ENCODE measurements at regions not wholly inside any gene's neighbourhood (a gene's known extent, or its start where the extent isn't known, plus 50 kb on each side); places are given as distances from the start of the nearest gene placed in this dataset.

DNA sequence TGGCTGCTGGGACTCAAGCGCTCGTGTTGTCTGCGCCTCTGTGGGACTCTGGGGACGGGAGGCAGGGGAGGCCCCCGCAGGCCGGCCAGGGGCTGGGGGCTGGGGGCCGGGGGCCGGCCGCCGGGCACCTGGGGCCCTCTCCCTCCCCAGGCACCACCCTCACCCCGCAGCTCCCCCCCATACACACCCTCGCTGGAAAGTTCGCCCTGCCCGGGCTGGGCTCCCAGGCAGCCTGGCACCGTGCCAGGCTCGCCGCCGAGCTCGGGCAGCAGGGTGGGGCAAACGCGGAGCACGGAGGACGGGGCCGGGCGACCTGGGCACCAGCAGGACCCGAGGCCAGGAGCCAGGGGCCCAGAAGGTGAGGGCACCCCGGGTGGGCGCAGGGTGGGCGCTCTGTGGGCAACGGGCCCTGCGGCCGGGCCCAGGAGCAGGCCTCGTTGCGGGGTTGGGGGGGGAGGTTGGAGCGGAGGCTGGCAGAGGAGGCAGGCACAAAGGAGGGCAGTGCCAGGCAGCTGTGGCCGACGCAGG, 76.7 kb upstream of the WNT7B start:
- Histone ChIP-seq H2BK12ac (ENCODE audit: low read length) (no peak overlapping the region), H3K4me3 (ENCODE audit: low read length in 2 of 2) (no peak overlapping the region), H2BK15ac (ENCODE audit: low read length) (no peak overlapping the region), H3K14ac (ENCODE audit: low read length) (peak overlapping the region; percentile 31), H3K79me1 (ENCODE audit: low read depth, low read length) (no peaks in the 10 kb centered on the region), H2BK5ac (ENCODE audit: low read length) (no peak overlapping the region), H3K23ac (ENCODE audit: low read depth, low read length, poor library complexity) (no peak overlapping the region), H3K4me1 (ENCODE audit: control insufficient read depth in 2 of 2, insufficient read depth in 1 of 2, low read depth in 1 of 2, low read length in 2 of 2) (no peaks in the 10 kb centered on the region), H3K27ac (replicated peaks; ENCODE audit: low read length) (no peak overlapping the region), H4K8ac (ENCODE audit: low read depth, low read length) (peak overlapping the region; percentile 72), H2BK120ac (ENCODE audit: low read depth, low read length) (no peak overlapping the region), H3K36me3 (replicated peaks in 1 of 2; ENCODE audit: control insufficient read depth in 2 of 2, insufficient read depth in 2 of 2, low read length in 2 of 2) (no peaks in the 10 kb centered on the region), H4K91ac (ENCODE audit: low read depth, low read length, poor library complexity) (no peak overlapping the region), H3K4me2 (ENCODE audit: insufficient read depth, low read length, poor library complexity, severe bottlenecking) (no peak overlapping the region), H2AK5ac (ENCODE audit: low read depth, low read length) (no peak overlapping the region), H3K27me3 (ENCODE audit: control insufficient read depth in 3 of 3, insufficient read depth in 3 of 3, low read depth in 1 of 3, low read length in 3 of 3) (peaks cover 17 to 94% (median 88%) of the 10 kb centered on the region in 3 experiments), H2AFZ (ENCODE audit: low read length) (no peak overlapping the region), H3K4ac (ENCODE audit: low read length) (no peak overlapping the region), H3K9ac (ENCODE audit: low read depth, low read length, poor library complexity) (no peak overlapping the region), H3K9me3 (replicated peaks in 1 of 2; ENCODE audit: control insufficient read depth in 2 of 2, insufficient read depth in 1 of 2, low read depth in 1 of 2, low read length in 2 of 2) (no peaks in the 10 kb centered on the region), H3K18ac (ENCODE audit: low read length) (no peak overlapping the region)
- no peak for DNase-seq (ENCODE audit: low spot score)
- no CpG with 5 or more reads among the region's 37 CpGs for WGBS, 2 donors (ENCODE audit: extremely low coverage in 2 of 2, insufficient read length in 2 of 2, insufficient replicate concordance in 1 of 2)

DNA sequence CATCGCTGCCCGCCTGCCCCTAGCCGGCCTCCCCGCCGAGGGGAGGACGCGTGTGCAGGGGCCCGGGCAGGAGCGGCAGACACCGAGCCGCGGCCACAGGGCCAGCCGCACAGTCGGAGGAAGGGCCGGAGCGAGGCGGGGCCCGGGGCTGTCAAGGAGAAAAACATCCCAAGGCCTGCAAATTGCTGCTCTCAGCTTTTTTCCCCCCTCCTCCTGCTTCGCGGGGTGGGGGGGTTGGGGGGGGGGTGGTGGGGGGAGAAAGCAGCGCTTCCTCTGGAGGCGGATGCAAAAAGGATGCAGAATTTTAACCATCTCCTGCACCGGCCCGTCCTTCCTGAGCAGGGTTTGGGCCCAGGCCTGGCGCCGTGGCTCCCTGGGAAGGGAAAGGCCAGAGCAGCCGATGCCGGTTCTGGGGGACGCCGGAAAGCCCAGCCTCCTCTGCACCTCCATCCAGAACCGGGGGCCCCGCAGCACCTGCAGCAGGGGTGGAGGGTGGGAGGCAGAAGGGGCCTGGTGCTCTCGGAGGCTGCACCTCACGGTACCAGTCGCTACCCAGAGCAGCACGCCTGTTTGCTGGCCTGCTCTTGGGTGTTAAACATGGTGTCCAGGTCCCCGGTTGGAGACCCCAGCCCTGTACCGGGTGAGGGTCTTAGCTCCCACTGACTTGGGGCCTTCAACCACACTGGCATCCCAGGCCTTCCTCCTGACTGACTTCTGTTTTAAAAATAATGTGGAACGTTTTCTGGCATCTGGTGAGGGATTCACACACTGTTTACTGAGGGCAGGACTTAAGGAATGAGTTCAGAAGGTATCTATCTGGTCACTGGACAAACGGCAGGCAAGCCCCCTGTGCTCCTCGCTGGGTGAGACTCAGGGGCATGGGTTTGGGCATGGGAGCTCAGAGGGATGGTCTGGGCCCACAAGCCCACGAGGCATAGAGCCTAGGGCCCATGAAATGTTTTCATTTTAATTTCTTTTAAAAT, 77.4 kb upstream of the WNT7B start:
- Histone ChIP-seq H3K27me3 (ENCODE audit: control insufficient read depth in 3 of 3, insufficient read depth in 3 of 3, low read depth in 1 of 3, low read length in 3 of 3) (peaks cover 22 to 95% (median 90%) of the 10 kb centered on the region in 3 experiments), H3K27ac (replicated peaks; ENCODE audit: low read length) (no peak overlapping the region), H3K14ac (ENCODE audit: low read length) (peak overlapping the region; percentile 31), H3K4me3 (ENCODE audit: low read length in 2 of 2) (no peak overlapping the region), H3K23ac (ENCODE audit: low read depth, low read length, poor library complexity) (no peak overlapping the region), H2BK12ac (ENCODE audit: low read length) (no peak overlapping the region), H3K18ac (ENCODE audit: low read length) (no peak overlapping the region), H2AFZ (ENCODE audit: low read length) (no peak overlapping the region), H3K9me3 (replicated peaks in 1 of 2; ENCODE audit: control insufficient read depth in 2 of 2, insufficient read depth in 1 of 2, low read depth in 1 of 2, low read length in 2 of 2) (no peaks in the 10 kb centered on the region), H3K36me3 (replicated peaks in 1 of 2; ENCODE audit: control insufficient read depth in 2 of 2, insufficient read depth in 2 of 2, low read length in 2 of 2) (no peaks in the 10 kb centered on the region), H2BK120ac (ENCODE audit: low read depth, low read length) (no peak overlapping the region), H2AK5ac (ENCODE audit: low read depth, low read length) (no peak overlapping the region), H4K91ac (ENCODE audit: low read depth, low read length, poor library complexity) (no peak overlapping the region), H3K4ac (ENCODE audit: low read length) (no peak overlapping the region), H2BK15ac (ENCODE audit: low read length) (no peak overlapping the region), H3K9ac (ENCODE audit: low read depth, low read length, poor library complexity) (no peak overlapping the region), H3K4me1 (ENCODE audit: control insufficient read depth in 2 of 2, insufficient read depth in 1 of 2, low read depth in 1 of 2, low read length in 2 of 2) (no peaks in the 10 kb centered on the region), H3K4me2 (ENCODE audit: insufficient read depth, low read length, poor library complexity, severe bottlenecking) (no peak overlapping the region), H4K8ac (ENCODE audit: low read depth, low read length) (peak overlapping the region; percentile 72), H3K79me1 (ENCODE audit: low read depth, low read length) (no peaks in the 10 kb centered on the region), H2BK5ac (ENCODE audit: low read length) (no peak overlapping the region)
- WGBS, 2 donors (ENCODE audit: extremely low coverage in 2 of 2, insufficient read length in 2 of 2, insufficient replicate concordance in 1 of 2), result no CpG with 5 or more reads among the region's 42 CpGs
- no peak for DNase-seq (ENCODE audit: low spot score)

DNA sequence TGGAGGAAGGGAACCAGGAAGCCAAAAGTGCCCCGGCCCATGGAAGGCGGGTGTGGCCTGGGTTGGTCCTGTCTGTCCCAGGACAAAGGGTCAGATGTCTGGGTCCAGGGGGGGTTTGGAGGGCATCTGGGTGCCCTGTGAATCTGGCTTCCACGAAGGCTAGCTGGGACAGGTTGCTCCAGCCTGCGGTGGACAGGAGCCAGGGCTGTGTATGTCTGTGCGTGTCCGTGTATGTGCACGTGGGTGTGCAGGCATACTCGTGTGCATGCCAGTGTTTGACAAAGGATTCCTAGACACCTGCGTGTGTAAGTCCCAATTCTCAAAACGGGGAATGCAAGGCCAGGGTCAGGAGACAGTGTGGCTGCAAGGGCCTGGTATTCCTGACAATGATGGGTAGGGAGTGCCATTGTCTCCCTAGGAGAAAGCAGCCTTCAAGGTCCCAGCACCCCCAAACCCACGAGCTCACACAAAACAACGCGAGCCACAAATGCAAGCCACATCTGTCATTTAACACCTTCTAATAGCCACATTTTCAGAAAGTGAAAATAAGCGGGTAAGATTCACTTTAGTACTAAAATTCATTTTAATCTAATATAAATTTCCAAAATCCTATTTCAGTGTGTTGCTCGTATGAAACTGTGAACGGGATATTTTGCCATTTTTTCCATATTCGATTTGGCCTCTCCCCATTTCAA, 78.4 kb upstream of the WNT7B start:
- Histone ChIP-seq H3K18ac (ENCODE audit: low read length) (no peak overlapping the region), H3K27ac (replicated peaks; ENCODE audit: low read length) (no peak overlapping the region), H2BK5ac (ENCODE audit: low read length) (no peak overlapping the region), H2AK5ac (ENCODE audit: low read depth, low read length) (no peak overlapping the region), H3K9me3 (replicated peaks in 1 of 2; ENCODE audit: control insufficient read depth in 2 of 2, insufficient read depth in 1 of 2, low read depth in 1 of 2, low read length in 2 of 2) (no peaks in the 10 kb centered on the region), H3K27me3 (ENCODE audit: control insufficient read depth in 3 of 3, insufficient read depth in 3 of 3, low read depth in 1 of 3, low read length in 3 of 3) (peaks cover 20 to 95% (median 87%) of the 10 kb centered on the region in 3 experiments), H3K4me3 (ENCODE audit: low read length in 2 of 2) (no peak overlapping the region), H3K23ac (ENCODE audit: low read depth, low read length, poor library complexity) (peak overlapping the region; percentile 77), H2AFZ (ENCODE audit: low read length) (no peak overlapping the region), H2BK15ac (ENCODE audit: low read length) (no peak overlapping the region), H3K4me2 (ENCODE audit: insufficient read depth, low read length, poor library complexity, severe bottlenecking) (no peak overlapping the region), H4K8ac (ENCODE audit: low read depth, low read length) (no peak overlapping the region), H3K14ac (ENCODE audit: low read length) (no peak overlapping the region), H3K4me1 (ENCODE audit: control insufficient read depth in 2 of 2, insufficient read depth in 1 of 2, low read depth in 1 of 2, low read length in 2 of 2) (no peaks in the 10 kb centered on the region), H3K36me3 (replicated peaks in 1 of 2; ENCODE audit: control insufficient read depth in 2 of 2, insufficient read depth in 2 of 2, low read length in 2 of 2) (no peaks in the 10 kb centered on the region), H3K79me1 (ENCODE audit: low read depth, low read length) (no peaks in the 10 kb centered on the region), H3K9ac (ENCODE audit: low read depth, low read length, poor library complexity) (no peak overlapping the region), H4K91ac (ENCODE audit: low read depth, low read length, poor library complexity) (no peak overlapping the region), H2BK12ac (ENCODE audit: low read length) (no peak overlapping the region), H2BK120ac (ENCODE audit: low read depth, low read length) (no peak overlapping the region), H3K4ac (ENCODE audit: low read length) (no peak overlapping the region)
- WGBS, 2 donors (ENCODE audit: extremely low coverage in 2 of 2, insufficient read length in 2 of 2, insufficient replicate concordance in 1 of 2), result no CpG with 5 or more reads among the region's 17 CpGs
- no peak for DNase-seq (ENCODE audit: low spot score)
